Testis (tissue), 2 donors: ENCODE measurements at regions not wholly inside any gene's neighbourhood (a gene's known extent, or its start where the extent isn't known, plus 50 kb on each side); places are given as distances from the start of the nearest gene placed in this dataset.

Experiments
- CTCF ChIP-seq, 3 experiments: fragments of 450-650 bp in 2 of 3; fragments of 200-600 bp in 1 of 3; sonication (generic) in 1 of 3; IDR thresholded peaks; one replicate each; pipeline ENCODE4 v1.5.1; 2016 to 2019; ENCODE audit warnings: antibody characterized with exemption in 3 of 3, mild to moderate bottlenecking in 2 of 3, moderate library complexity in 1 of 3
- POLR2A ChIP-seq: fragments of 450-650 bp; IDR thresholded peaks from one replicate; pipeline ENCODE4 v1.6.1; 2017; ENCODE audit warnings: antibody characterized with exemption, mild to moderate bottlenecking, moderate library complexity

GRCh38 chr16:76713191-76713590 lies 436.0 kb downstream of the CNTNAP4 start:
- TF ChIP-seq CTCF (IDR thresholded peaks at IDR 0.05): no peak
- no peak for TF ChIP-seq POLR2A
